ENCODE measurements at regions not wholly inside any gene's neighbourhood (a gene's known extent, or its start where the extent isn't known, plus 50 kb on each side); places are given as distances from the start of the nearest gene placed in this dataset.

- TF ChIP-seq CTCF (IDR thresholded peaks at IDR 0.05) (no peak), FOXM1 (IDR thresholded peaks at IDR 0.05; ENCODE audit: low read depth) (no peak), RFX5 (IDR thresholded peaks at IDR 0.05; ENCODE audit: low read length) (no peak), ZBTB33 (IDR thresholded peaks at IDR 0.05; ENCODE audit: borderline replicate concordance, low read depth) (no peak), CHD2 (IDR thresholded peaks at IDR 0.05; ENCODE audit: low read length, partially characterized antibody) (no peak), TAF1 (IDR thresholded peaks at IDR 0.05; ENCODE audit: borderline replicate concordance, low read depth, low read length) (no peak), GABPA (IDR thresholded peaks at IDR 0.05; ENCODE audit: low read depth) (no peak), POLR2AphosphoS5 (IDR thresholded peaks at IDR 0.05; ENCODE audit: low read depth, low read length) (no peak), EP300 (IDR thresholded peaks at IDR 0.05; ENCODE audit: borderline replicate concordance in 1 of 2, low read depth in 1 of 2, low read length in 1 of 2) (no peak), MEF2A (IDR thresholded peaks at IDR 0.05; ENCODE audit: borderline replicate concordance, low read depth) (no peak), SMC3 (IDR thresholded peaks at IDR 0.05; ENCODE audit: low read depth, low read length) (no peak)
- TF ChIP-seq, protein P1, sequence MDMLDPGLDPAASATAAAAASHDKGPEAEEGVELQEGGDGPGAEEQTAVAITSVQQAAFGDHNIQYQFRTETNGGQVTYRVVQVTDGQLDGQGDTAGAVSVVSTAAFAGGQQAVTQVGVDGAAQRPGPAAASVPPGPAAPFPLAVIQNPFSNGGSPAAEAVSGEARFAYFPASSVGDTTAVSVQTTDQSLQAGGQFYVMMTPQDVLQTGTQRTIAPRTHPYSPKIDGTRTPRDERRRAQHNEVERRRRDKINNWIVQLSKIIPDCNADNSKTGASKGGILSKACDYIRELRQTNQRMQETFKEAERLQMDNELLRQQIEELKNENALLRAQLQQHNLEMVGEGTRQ (IDR thresholded peaks at IDR 0.05; ENCODE audit: borderline replicate concordance, low read depth, low read length): no peak
- TF ChIP-seq, protein P2, sequence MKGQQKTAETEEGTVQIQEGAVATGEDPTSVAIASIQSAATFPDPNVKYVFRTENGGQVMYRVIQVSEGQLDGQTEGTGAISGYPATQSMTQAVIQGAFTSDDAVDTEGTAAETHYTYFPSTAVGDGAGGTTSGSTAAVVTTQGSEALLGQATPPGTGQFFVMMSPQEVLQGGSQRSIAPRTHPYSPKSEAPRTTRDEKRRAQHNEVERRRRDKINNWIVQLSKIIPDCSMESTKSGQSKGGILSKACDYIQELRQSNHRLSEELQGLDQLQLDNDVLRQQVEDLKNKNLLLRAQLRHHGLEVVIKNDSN (IDR thresholded peaks at IDR 0.05; ENCODE audit: borderline replicate concordance, low read depth): no peak
- TF ChIP-seq, protein P3, sequence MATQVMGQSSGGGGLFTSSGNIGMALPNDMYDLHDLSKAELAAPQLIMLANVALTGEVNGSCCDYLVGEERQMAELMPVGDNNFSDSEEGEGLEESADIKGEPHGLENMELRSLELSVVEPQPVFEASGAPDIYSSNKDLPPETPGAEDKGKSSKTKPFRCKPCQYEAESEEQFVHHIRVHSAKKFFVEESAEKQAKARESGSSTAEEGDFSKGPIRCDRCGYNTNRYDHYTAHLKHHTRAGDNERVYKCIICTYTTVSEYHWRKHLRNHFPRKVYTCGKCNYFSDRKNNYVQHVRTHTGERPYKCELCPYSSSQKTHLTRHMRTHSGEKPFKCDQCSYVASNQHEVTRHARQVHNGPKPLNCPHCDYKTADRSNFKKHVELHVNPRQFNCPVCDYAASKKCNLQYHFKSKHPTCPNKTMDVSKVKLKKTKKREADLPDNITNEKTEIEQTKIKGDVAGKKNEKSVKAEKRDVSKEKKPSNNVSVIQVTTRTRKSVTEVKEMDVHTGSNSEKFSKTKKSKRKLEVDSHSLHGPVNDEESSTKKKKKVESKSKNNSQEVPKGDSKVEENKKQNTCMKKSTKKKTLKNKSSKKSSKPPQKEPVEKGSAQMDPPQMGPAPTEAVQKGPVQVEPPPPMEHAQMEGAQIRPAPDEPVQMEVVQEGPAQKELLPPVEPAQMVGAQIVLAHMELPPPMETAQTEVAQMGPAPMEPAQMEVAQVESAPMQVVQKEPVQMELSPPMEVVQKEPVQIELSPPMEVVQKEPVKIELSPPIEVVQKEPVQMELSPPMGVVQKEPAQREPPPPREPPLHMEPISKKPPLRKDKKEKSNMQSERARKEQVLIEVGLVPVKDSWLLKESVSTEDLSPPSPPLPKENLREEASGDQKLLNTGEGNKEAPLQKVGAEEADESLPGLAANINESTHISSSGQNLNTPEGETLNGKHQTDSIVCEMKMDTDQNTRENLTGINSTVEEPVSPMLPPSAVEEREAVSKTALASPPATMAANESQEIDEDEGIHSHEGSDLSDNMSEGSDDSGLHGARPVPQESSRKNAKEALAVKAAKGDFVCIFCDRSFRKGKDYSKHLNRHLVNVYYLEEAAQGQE (IDR thresholded peaks at IDR 0.05; ENCODE audit: low read depth, low read length): no peak
Observed at GRCh38 chr21:35249636-35250035, 200.5 kb upstream of the RUNX1 start.

Measured in SK-N-SH (cell line).